Neural progenitor cell (in vitro differentiated cells): ENCODE measurements at regions not wholly inside any gene's neighbourhood (a gene's known extent, or its start where the extent isn't known, plus 50 kb on each side); places are given as distances from the start of the nearest gene placed in this dataset.

Experiments used
- CTCF ChIP-seq: fragments of 200-600 bp; sonication (generic); IDR thresholded peaks from 2 replicates; pipeline ENCODE4 v1.5.1; 2017; ENCODE audit warnings: antibody characterized with exemption, mild to moderate bottlenecking
- EZH2 ChIP-seq: fragments of 200-600 bp; sonication (generic); IDR thresholded peaks from 2 replicates; pipeline ENCODE4 v1.6.1; 2017; ENCODE audit warnings: antibody characterized with exemption, mild to moderate bottlenecking, moderate library complexity
- EZH2phosphoT487 ChIP-seq: fragments of 200-600 bp; sonication (generic); IDR thresholded peaks from 2 replicates; pipeline ENCODE4 v1.6.1; 2017; ENCODE audit warnings: antibody characterized with exemption

DNA sequence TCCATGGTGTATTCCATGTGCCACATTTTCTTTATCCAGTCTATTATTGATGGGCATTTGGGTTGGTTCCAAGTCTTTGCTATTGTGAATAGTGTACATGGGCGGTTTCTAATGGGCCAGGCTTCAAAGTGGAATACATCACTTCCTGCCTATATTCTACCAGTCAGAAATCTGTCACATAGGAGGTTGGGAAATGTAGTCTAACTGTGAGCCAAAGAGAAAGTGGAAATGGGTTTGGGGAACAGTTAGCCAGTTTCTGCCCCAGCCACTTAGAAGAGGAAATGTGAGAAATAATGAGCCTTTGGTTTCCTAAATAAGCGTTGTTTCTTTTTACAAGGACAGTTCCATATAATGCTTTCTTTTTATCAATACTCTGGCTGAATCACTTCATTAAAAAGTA lies 85.1 kb upstream of the AP1S2 start:
- TF ChIP-seq CTCF = no peak
- no peak for TF ChIP-seq EZH2phosphoT487
- no peak for TF ChIP-seq EZH2
